GM18867 (cell line): ENCODE measurements at regions not wholly inside any gene's neighbourhood (a gene's known extent, or its start where the extent isn't known, plus 50 kb on each side); places are given as distances from the start of the nearest gene placed in this dataset.
A peak's percentile ranks its signal among the peaks of the same experiment; 100 is the strongest.
"Not testable (repeated sequence)": the region's sequence is repeated elsewhere in the genome, so short reads cannot be mapped to it uniquely, and the experiment has no call there.

Experiments
- ATAC-seq: cut with Tn5 transposase; IDR thresholded peaks from one replicate; pipeline ENCODE4 v1.9.1; 2021; ENCODE audit warnings: mild to moderate bottlenecking, moderate library complexity; ENCODE audit not compliant: unreplicated experiment

DNA sequence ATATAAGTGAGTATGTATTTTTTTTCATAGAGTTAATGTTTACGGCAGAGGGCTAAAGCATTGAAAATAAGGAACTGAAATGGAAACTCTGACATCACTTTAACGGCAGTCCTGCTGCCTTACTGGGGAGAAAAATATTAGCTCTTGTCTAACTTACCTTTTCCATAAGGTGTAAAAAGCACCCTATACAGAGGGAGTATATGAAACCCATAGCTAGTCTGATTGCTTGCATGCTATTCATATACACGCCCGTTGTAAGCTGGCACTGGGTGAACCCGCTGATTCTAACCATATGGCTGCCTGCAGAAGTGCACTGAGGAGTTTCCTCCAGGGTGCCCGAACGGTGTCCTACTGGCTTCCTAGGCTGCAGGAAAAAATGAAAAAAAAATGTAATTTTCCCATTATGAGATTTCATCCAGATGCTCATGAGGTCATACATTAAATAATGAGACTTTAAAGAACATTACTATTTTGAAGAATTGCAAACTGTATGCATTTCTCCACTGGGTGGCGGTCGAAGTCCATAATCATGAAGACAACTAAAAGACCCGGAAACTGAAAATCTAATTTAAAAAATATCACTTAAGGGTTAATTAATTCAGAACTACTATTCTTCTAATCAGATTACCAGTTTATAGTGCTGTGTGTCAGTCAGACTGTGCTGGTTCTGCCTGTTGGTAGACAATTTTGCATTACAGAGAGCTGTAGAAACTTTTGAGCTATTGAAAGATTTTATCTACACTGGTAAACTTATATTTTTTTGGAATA is 144.7 kb downstream of the ALX1 start:
- peak; percentile 85 for ATAC-seq

DNA sequence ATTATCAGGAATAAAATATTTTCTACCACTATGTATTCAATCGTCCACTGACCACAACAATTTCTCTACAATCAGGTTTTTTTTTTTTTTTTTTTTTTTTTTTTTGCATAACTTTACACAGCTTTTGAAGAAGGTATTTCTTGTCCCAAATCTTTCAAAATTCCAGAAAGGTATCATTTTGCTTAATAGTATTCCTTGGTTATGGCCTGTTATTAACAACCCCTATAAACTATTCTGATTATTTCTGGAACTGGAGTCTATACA is 145.3 kb downstream of the ALX1 start:
- ATAC-seq = no peak

- no peak for ATAC-seq
These were observed 145.9 kb downstream of the ALX1 start for GRCh38 chr12:85425926-85426325.

DNA sequence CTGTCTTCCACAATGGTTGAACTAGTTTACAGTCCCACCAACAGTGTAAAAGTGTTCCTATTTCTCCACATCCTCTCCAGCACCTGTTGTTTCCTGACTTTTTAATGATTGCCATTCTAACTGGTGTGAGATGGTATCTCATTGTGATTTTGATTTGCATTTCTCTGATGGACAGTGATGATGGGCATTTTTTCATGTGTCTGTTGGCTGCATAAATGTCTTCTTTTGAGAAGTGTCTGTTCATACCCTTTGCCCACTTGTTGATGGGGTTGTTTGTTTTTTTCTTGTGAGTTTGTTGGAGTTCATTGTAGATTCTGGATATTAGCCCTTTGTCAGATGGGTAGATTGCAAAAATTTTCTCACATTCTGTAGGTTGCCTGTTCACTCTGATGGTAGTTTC is 153.1 kb downstream of the ALX1 start:
- not testable (repeated sequence) for ATAC-seq

DNA sequence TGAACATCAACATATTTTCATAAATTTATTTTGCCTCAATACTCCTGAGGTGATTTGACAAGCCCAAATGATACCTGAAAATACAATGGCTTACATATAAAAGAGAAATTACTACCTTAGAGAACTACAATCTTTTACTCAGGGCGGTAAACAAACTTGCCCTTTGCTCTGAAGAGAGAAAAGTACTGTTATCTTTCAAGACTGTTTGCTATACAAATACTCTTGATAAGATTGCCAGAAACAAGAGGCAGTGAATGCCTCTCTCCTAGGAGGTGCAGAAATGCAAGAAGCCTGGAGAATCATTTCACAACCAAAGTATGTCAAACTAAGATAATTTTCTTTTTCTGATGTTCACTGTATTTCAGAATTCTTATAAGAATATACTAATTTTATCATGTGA is 160.3 kb downstream of the ALX1 start:
- no peak for ATAC-seq

GRCh38 chr12:85441025-85441424 is 161.0 kb downstream of the ALX1 start:
- ATAC-seq = no peak

DNA sequence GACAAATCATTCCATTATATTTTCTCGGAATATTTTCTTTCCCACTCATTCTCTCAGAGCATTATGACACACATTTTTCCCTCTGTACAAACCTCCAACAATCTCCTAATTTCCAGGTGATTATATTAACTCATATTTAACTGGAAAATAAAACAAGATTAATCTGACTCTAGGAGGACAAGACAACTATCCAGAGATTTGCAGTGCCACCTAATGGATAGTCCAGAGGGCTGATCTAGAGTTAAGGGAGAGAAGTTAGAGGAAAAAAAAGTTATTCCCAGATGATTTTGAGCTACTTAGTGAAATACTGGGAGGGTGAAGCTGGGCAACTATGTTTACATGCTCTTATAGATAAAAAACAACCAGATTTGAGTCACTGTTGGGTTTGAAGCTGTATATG is 161.7 kb downstream of the ALX1 start:
- no peak for ATAC-seq

DNA sequence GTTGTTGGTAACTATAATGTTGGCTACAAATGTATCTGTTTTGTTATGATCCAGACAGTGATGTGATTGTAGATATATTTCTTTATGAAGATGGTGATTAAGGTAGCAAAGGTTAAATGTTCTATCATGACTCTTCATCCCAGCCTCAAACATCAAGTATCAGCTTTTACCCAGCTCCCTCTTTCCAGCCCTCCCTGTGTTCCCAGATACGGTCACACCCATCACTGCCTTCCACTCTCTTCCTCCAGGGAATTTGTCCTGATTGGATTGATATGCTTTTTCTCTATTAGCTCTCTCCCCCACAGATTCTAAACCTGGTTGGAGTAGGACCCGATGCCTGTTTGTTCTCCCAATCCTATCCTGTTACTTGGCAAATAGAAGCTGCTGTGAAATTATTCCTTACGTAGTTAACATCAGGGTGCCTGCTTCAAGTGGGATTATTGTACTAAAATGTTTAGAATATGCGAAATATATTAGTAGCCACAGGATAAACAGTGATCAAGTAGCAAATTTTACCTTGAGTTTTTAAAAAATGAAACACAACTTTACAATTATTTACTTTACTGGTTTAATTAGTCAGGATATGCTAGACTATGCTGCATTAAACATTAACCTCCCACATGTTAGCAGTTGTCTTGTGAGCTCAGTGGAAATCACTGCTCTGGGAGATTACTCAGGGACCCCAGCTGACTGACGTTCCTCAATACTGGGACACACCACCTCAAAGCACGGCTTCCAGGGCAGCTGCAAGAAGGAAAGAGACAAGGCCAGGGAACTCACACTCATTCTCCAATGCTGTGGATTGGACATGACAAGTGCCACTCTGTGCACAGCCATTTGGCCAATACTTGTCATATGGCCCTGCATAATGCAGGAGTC is 165.3 kb downstream of the ALX1 start:
- ATAC-seq = no peak

DNA sequence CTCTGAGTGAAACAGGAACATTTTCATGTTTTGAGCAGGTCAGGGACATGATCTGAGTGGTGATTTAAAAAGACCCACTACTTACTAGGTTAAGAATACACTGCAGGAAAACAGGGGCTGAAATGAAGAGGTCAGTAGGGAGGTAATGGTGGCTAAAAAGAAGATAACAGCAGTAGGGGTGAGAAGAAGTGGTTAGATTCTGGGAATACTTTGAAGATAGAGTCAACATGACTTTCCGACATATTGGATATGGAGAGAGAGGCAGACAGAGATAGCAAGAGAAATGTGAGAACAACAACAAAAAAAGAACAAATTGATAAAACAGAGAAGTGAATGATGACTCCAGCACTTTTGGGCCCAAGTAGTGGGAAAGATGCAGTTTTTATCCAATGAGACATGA is 168.0 kb downstream of the ALX1 start:
- no peak for ATAC-seq

DNA sequence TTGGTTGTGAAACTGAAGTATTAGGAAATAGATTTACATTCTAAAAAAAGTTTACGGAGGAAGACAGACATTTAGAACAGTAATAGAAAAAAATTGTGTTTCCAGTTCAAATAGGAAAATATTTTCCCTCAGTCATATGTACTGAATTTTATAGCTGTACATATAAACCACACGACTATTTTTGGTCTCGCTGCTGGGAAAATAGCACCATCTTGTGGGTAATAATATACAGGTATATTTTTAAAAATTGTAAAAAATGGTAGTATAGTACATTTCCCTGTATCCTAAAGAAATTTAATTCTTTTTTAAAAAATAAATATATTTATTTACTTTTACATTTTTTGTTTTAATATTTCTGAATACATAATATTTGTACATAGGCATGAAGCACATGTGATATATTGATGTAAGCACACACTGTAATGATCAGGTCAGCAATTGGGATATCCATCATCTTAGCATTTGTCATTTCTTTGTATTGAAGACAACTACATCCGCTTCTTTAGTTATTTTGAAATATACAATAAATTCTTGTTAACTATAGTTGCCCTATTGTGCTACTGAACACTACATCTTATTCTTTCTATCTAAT is 168.6 kb downstream of the ALX1 start:
- ATAC-seq = no peak

- no peak for ATAC-seq
These were observed 177.0 kb downstream of the ALX1 start for GRCh38 chr12:85457016-85457415.

DNA sequence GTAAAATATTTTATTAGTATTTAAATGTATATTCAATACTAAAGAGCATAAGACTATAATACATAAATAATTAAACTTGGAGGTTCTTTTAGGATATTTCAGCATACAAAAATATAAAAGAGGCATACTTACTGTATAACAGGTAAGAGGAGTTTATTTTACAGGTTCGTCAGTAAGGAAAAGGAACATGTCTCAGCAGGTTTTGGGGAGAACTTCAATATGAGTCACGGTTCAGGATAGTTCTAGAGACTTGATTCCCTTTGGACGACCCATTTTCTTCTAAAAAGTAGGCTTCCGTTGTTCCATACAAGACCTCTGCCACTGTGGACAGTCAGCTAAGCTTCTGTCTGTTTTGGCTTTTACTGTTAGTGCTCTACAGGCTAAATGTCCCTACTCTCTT is 181.1 kb downstream of the ALX1 start:
- no peak for ATAC-seq

- no peak for ATAC-seq
These were observed 182.9 kb downstream of the ALX1 start for GRCh38 chr12:85462888-85463287.

DNA sequence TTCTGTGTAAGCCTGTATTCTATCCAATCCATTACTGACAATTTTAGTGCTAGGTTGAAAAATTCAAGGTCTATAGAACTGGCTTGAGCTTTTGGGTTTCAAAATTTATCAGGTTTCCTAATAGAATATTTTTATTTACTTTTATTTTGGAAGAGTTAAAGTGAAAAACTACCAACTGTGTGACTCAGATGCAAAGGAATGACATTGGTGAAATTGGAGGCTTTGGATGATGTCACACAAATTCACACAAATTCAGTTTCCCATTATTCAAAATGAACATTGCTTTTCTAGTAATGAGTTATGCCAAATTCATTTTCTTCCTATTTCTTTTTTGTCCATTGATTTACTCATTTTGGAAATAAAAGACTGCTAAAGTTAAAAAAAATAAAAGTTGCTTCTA is 186.9 kb downstream of the ALX1 start:
- no peak for ATAC-seq

DNA sequence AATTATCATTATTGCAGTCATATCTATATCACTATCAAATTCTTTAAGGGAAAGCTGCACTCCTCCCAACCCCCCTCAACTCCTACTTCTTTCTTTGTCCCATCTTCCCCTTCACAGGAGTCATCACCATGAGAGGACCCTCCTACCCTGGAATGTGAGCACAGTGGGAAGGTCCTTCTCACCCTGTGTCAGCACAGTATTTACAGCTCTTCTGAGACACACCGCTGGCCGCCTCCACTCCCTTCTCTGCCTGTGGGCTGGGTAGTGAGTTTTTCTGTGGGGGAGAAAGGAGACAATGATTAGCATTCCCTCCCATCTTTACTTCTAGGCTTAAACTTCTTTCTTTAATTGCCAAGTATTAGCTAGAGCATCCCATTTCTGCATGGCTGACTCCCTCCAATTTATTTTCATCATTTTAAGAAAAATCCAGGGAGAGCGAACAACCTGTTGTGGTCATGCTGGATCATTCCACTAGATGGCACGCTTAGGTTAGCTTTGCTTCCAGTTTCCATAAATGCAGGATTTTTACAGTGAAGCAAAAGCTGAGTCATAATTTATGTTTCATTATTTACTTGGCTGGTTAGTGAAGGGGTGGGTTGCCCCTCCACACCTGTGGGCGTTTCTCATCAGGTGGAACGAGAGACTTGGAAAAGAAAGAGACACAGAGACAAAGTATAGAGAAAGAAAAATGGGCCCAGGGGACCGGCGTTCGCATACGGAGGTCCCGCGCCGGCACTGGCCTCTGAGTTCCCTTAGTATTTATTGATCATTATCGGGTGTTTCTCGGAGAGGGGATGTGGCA is 188.5 kb downstream of the ALX1 start:
- ATAC-seq = peak; percentile 97

DNA sequence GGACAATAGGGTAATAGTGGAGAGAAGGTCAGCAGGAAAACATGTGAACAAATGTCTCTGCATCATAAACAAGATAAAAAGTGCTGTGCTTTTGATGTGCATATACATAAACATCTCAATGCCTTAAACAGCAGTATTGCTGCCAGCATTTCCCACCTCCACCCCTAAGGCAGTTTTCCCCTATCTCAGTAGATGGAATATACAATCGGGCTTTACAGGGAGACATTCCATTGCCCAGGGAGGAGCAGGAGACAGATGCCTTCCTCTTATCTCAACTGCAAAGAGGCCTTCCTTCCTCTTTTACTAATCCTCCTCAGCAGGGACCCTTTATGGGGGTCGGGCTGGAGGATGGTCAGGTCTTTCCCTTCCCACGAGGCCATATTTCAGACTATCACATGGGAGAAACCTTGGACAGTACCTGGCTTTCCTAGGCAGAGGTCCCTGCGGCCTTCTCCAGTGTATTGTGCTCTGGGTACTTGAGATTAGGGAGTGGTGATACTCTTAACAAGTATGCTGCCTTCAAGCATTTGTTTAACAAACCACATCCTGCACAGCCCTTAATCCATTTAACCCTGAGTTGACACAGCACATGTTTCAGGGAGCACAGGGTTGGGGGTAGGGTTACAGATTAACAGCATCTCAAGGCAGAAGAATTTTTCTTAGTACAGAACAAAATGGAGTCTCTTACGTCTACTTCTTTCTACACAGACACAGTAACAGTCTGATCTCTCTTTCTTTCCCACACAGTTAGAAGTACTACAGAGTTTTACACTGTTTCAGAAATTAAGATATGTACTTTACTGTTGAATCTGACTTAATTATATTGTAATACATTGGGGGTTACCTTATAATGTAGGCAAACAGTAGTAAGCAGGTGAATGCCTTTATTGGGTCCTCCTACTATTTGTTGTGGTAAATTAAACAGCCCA is 189.4 kb downstream of the ALX1 start:
- ATAC-seq = not testable (repeated sequence)

GRCh38 chr12:85475277-85475676 is 195.3 kb downstream of the ALX1 start:
- ATAC-seq = not testable (repeated sequence)

- ATAC-seq = no peak
These were observed 196.7 kb downstream of the ALX1 start for GRCh38 chr12:85476756-85477155.

- peak; percentile 79 for ATAC-seq
These were observed 204.4 kb downstream of the ALX1 start for GRCh38 chr12:85484387-85484786.

- no peak for ATAC-seq
These were observed 209.2 kb downstream of the ALX1 start for GRCh38 chr12:85489194-85489593.
